ENCODE measurements at regions not wholly inside any gene's neighbourhood (a gene's known extent, or its start where the extent isn't known, plus 50 kb on each side); places are given as distances from the start of the nearest gene placed in this dataset.

GRCh38 chr3:145055375-145056076 lies 1083.9 kb downstream of the DIPK2A start:
- intact Hi-C loops (cut with DNase I) = no loop called here
- Histone ChIP-seq H3K4me3 (no peak overlapping the region), H3K9me3 (no peaks in the 10 kb centered on the region), H3K4me1 (no peaks in the 10 kb centered on the region), H3K9ac (ENCODE audit: low read depth in 2 of 2, low read length in 2 of 2) (no peak overlapping the region), H3K36me3 (no peaks in the 10 kb centered on the region), H3K27me3 (no peaks in the 10 kb centered on the region), H3K27ac (no peak overlapping the region)
- no peak for DNase-seq
- TF ChIP-seq CTCF (IDR thresholded peaks at IDR 0.05) = no peak

- H3K4me1 ChIP-seq = no peaks in the 10 kb centered on the region
- DNase-seq = no peak
- H3K36me3 ChIP-seq = no peaks in the 10 kb centered on the region
- H3K27me3 ChIP-seq = no peaks in the 10 kb centered on the region
- no peak overlapping the region for H3K27ac ChIP-seq
- no peak for TF ChIP-seq CTCF (IDR thresholded peaks at IDR 0.05)
- no peaks in the 10 kb centered on the region for H3K9me3 ChIP-seq
- no peak overlapping the region for H3K9ac ChIP-seq (ENCODE audit: low read depth in 2 of 2, low read length in 2 of 2)
- intact Hi-C loops (cut with DNase I) = no loop called here
- H3K4me3 ChIP-seq = no peak overlapping the region
Measured at GRCh38 chr3:145058483-145058882, 1086.9 kb downstream of the DIPK2A start.

- no peak for DNase-seq
- Histone ChIP-seq H3K9me3 (no peaks in the 10 kb centered on the region), H3K36me3 (no peaks in the 10 kb centered on the region), H3K9ac (ENCODE audit: low read depth in 2 of 2, low read length in 2 of 2) (no peak overlapping the region), H3K4me3 (no peak overlapping the region), H3K4me1 (no peaks in the 10 kb centered on the region), H3K27ac (no peak overlapping the region), H3K27me3 (no peaks in the 10 kb centered on the region)
- intact Hi-C loops (cut with DNase I) = no loop called here
- TF ChIP-seq CTCF (IDR thresholded peaks at IDR 0.05) = no peak
Measured at GRCh38 chr3:145063616-145064015, 1092.0 kb downstream of the DIPK2A start.

GRCh38 chr3:145070795-145071194 lies 1090.2 kb downstream of the PLOD2 start:
- H3K4me1 ChIP-seq = no peaks in the 10 kb centered on the region
- intact Hi-C loops (cut with DNase I) = no loop called here
- H3K27ac ChIP-seq = no peak overlapping the region
- DNase-seq = no peak
- TF ChIP-seq CTCF (IDR thresholded peaks at IDR 0.05) = no peak
- no peaks in the 10 kb centered on the region for H3K9me3 ChIP-seq
- H3K9ac ChIP-seq (ENCODE audit: low read depth in 2 of 2, low read length in 2 of 2) = no peak overlapping the region
- no peaks in the 10 kb centered on the region for H3K36me3 ChIP-seq
- no peaks in the 10 kb centered on the region for H3K27me3 ChIP-seq
- H3K4me3 ChIP-seq = no peak overlapping the region

GRCh38 chr3:145079436-145079835 lies 1081.5 kb downstream of the PLOD2 start:
- no peak for TF ChIP-seq CTCF (IDR thresholded peaks at IDR 0.05)

More at GRCh38 chr3:145079436-145079835, 1081.5 kb downstream of the PLOD2 start:
- no peaks in the 10 kb centered on the region for H3K27me3 ChIP-seq
- H3K9me3 ChIP-seq = no peaks in the 10 kb centered on the region
- H3K4me1 ChIP-seq = no peaks in the 10 kb centered on the region
- DNase-seq = no peak
- no peak overlapping the region for H3K9ac ChIP-seq (ENCODE audit: low read depth in 2 of 2, low read length in 2 of 2)
- intact Hi-C loops (cut with DNase I) = no loop called here
- H3K27ac ChIP-seq = no peak overlapping the region
- H3K36me3 ChIP-seq = no peaks in the 10 kb centered on the region
- no peak overlapping the region for H3K4me3 ChIP-seq

All from colonic mucosa (tissue), 4 donors.